H9 (cell line): ENCODE measurements at regions not wholly inside any gene's neighbourhood (a gene's known extent, or its start where the extent isn't known, plus 50 kb on each side); places are given as distances from the start of the nearest gene placed in this dataset.

Experiments used
- DNase-seq: peaks from one replicate; pipeline ENCODE4 v3.0.0-alpha.2; 2017
- H2AFZ ChIP-seq: one replicate; pipeline ENCODE4 v1.6.1; 2013; ENCODE audit warnings: mild to moderate bottlenecking, low read length, control low read depth, moderate library complexity
- H2AK5ac ChIP-seq: 2 replicates; pipeline ENCODE4 v1.6.1; 2013; ENCODE audit warnings: low read length, control low read depth, mixed read lengths; ENCODE audit not compliant: insufficient read length
- H2BK120ac ChIP-seq: one replicate; pipeline ENCODE4 v1.6.1; 2013; ENCODE audit warnings: low read depth, mild to moderate bottlenecking, low read length, control low read depth, inconsistent platforms; ENCODE audit not compliant: poor library complexity, severe bottlenecking
- H2BK12ac ChIP-seq: 2 replicates; pipeline ENCODE4 v1.6.1; 2013; ENCODE audit warnings: low read length, control low read depth, mixed read lengths, low read depth; ENCODE audit not compliant: insufficient read length
- H2BK15ac ChIP-seq: 2 replicates; pipeline ENCODE4 v1.6.1; 2013; ENCODE audit warnings: low read depth, low read length, control low read depth
- H2BK20ac ChIP-seq: one replicate; pipeline ENCODE4 v1.6.1; 2013; ENCODE audit warnings: low read depth, mild to moderate bottlenecking, low read length, control low read depth, inconsistent platforms; ENCODE audit not compliant: poor library complexity, severe bottlenecking
- H2BK5ac ChIP-seq: 2 replicates; pipeline ENCODE4 v1.6.1; 2013; ENCODE audit warnings: low read length, control low read depth, mixed read lengths; ENCODE audit not compliant: insufficient read length
- H3K14ac ChIP-seq: 2 replicates; pipeline ENCODE4 v1.6.1; 2013; ENCODE audit warnings: low read length, control low read depth; ENCODE audit not compliant: insufficient read depth
- H3K18ac ChIP-seq: 2 replicates; pipeline ENCODE4 v1.6.1; 2013; ENCODE audit warnings: low read depth, mild to moderate bottlenecking, mixed read lengths, low read length, control low read depth; ENCODE audit not compliant: insufficient read length
- H3K23ac ChIP-seq: 2 replicates; pipeline ENCODE4 v1.6.1; 2013; ENCODE audit warnings: low read length, control low read depth, mixed read lengths, low read depth; ENCODE audit not compliant: insufficient read length
- H3K23me2 ChIP-seq: 2 replicates; pipeline ENCODE4 v1.6.1; 2013; ENCODE audit warnings: low read depth, mild to moderate bottlenecking, mixed read lengths, low read length, control low read depth; ENCODE audit not compliant: insufficient read length, poor library complexity, severe bottlenecking
- H3K27ac ChIP-seq: 2 replicates; pipeline ENCODE4 v1.5.1; 2013; ENCODE audit warnings: low read length, control low read depth, mixed read lengths, low read depth; ENCODE audit not compliant: insufficient read length
- H3K27me3 ChIP-seq: 2 replicates; pipeline ENCODE4 v1.6.1; 2013; ENCODE audit warnings: low read length, control low read depth, inconsistent platforms; ENCODE audit not compliant: insufficient read depth
- H3K4ac ChIP-seq: 2 replicates; pipeline ENCODE4 v1.6.1; 2013; ENCODE audit warnings: low read depth, mild to moderate bottlenecking, control low read depth, inconsistent platforms, low read length, moderate library complexity
- H3K4me1 ChIP-seq: 2 replicates; pipeline ENCODE4 v1.6.1; 2013; ENCODE audit warnings: low read length, control low read depth, inconsistent platforms; ENCODE audit not compliant: insufficient read depth
- H3K4me2 ChIP-seq: 2 replicates; pipeline ENCODE4 v1.6.1; 2013; ENCODE audit warnings: low read length, control low read depth, mixed read lengths; ENCODE audit not compliant: insufficient read length, insufficient read depth
- H3K56ac ChIP-seq: 2 replicates; pipeline ENCODE4 v1.6.1; 2013; ENCODE audit warnings: low read depth, mild to moderate bottlenecking, mixed read lengths, low read length, control low read depth; ENCODE audit not compliant: insufficient read length
- H3K79me1 ChIP-seq: 2 replicates; pipeline ENCODE4 v1.6.1; 2013; ENCODE audit warnings: low read depth, mild to moderate bottlenecking, moderate library complexity, low read length, control low read depth, inconsistent platforms; ENCODE audit not compliant: insufficient read depth, poor library complexity, severe bottlenecking
- H3K79me2 ChIP-seq: 2 replicates; pipeline ENCODE4 v1.6.1; 2013; ENCODE audit warnings: low read length, control low read depth, inconsistent platforms; ENCODE audit not compliant: insufficient read depth
- H3K9ac ChIP-seq: 2 replicates; pipeline ENCODE4 v1.6.1; 2013; ENCODE audit warnings: low read length, control low read depth, mixed read lengths; ENCODE audit not compliant: insufficient read length; ENCODE audit errors: extremely low read depth
- H3K9me3 ChIP-seq: one replicate; pipeline ENCODE4 v1.6.1; 2013; ENCODE audit warnings: low read depth, low read length, inconsistent platforms; ENCODE audit not compliant: control insufficient read depth
- H3T11ph ChIP-seq: one replicate; pipeline ENCODE4 v1.6.1; 2013; ENCODE audit warnings: mild to moderate bottlenecking, low read length, control low read depth, inconsistent platforms
- H4K20me1 ChIP-seq: one replicate; pipeline ENCODE4 v1.6.1; 2013; ENCODE audit not compliant: control insufficient read depth, insufficient read length, insufficient read depth
- H4K5ac ChIP-seq: 2 replicates; pipeline ENCODE4 v1.6.1; 2013; ENCODE audit warnings: low read depth, mild to moderate bottlenecking, mixed read lengths, low read length, control low read depth; ENCODE audit not compliant: insufficient read length
- H4K8ac ChIP-seq: replicated peaks from 2 replicates; pipeline ENCODE4 v1.6.1; 2013; ENCODE audit warnings: low read length, control low read depth, mixed read lengths, low read depth; ENCODE audit not compliant: insufficient read length
- H4K91ac ChIP-seq: 2 replicates; pipeline ENCODE4 v1.6.1; 2013; ENCODE audit warnings: low read depth, mild to moderate bottlenecking, moderate library complexity, mixed read lengths, low read length, control low read depth; ENCODE audit not compliant: insufficient read length
- H3K27ac Mint-ChIP-seq, 3 experiments: 2 replicates in 2 of 3; 3 replicates in 1 of 3; pipeline ENCODE4 v1.8.0; 2020 to 2021; ENCODE audit warnings: mixed read lengths in 3 of 3, mild to moderate bottlenecking in 1 of 3, moderate library complexity in 1 of 3
- H3K27me3 Mint-ChIP-seq: 2 replicates; pipeline ENCODE4 v1.8.0; 2021; ENCODE audit warnings: low read depth, mild to moderate bottlenecking, moderate library complexity, mixed read lengths
- H3K36me3 Mint-ChIP-seq, 3 experiments: 2 replicates in 2 of 3; 3 replicates in 1 of 3; pipeline ENCODE4 v1.8.0; 2020 to 2021; ENCODE audit warnings: low read depth in 3 of 3, mixed read lengths in 3 of 3; ENCODE audit not compliant: insufficient read depth in 1 of 3
- H3K4me1 Mint-ChIP-seq, 2 experiments: 2 replicates each; pipeline ENCODE4 v1.8.0; 2020; ENCODE audit warnings: mixed read lengths in 2 of 2
- H3K4me3 Mint-ChIP-seq, 2 experiments: 2 replicates in 1 of 2; 3 replicates in 1 of 2; pipeline ENCODE4 v1.8.0; 2020 to 2021; ENCODE audit warnings: mild to moderate bottlenecking in 2 of 2, mixed read lengths in 2 of 2, moderate library complexity in 1 of 2
- H3K9me3 Mint-ChIP-seq, 2 experiments: 2 replicates in 1 of 2; 3 replicates in 1 of 2; pipeline ENCODE4 v1.8.0; 2020; ENCODE audit warnings: mild to moderate bottlenecking in 2 of 2, mixed read lengths in 2 of 2, moderate library complexity in 1 of 2
- CTCF ChIP-seq: fragments of 200-600 bp; sonication (generic); conservative IDR thresholded peaks from 3 replicates; pipeline ENCODE4 v1.8.0; 2021; ENCODE audit warnings: antibody characterized with exemption, mild to moderate bottlenecking
- WGBS: extraction: QIAGEN DNeasy Blood & Tissue Kit; methylation state at CpG from one replicate; pipeline ENCODE4 v1.1.7; 2013; ENCODE audit warnings: missing lambda C conversion rate, low lambda C conversion rate, mixed read lengths; ENCODE audit not compliant: insufficient read length; ENCODE audit errors: extremely low coverage; 5-methylcytosine and 5-hydroxymethylcytosine counted together

GRCh38 chr3:5485427-5485826 lies 297.9 kb downstream of the EDEM1 start:
- no peaks in the 10 kb centered on the region for H3K36me3 Mint-ChIP-seq
- Histone ChIP-seq H2AK5ac (no peak overlapping the region), H2AFZ (no peak overlapping the region), H3K9me3 (no peaks in the 10 kb centered on the region), H2BK15ac (no peak overlapping the region), H2BK5ac (no peak overlapping the region), H3K56ac (no peak overlapping the region), H4K20me1 (no peaks in the 10 kb centered on the region), H4K8ac (no peak overlapping the region), H3K23ac (no peak overlapping the region), H3K9ac (no peak overlapping the region), H3K79me2 (no peaks in the 10 kb centered on the region), H3K18ac (no peak overlapping the region), H4K91ac (no peak overlapping the region), H3T11ph (no peak overlapping the region), H3K23me2 (no peaks in the 10 kb centered on the region), H3K14ac (no peak overlapping the region), H3K79me1 (no peaks in the 10 kb centered on the region), H3K4me2 (no peak overlapping the region), H3K4me1 (no peaks in the 10 kb centered on the region), H3K27me3 (no peaks in the 10 kb centered on the region), H3K4ac (no peak overlapping the region), H3K27ac (no peak overlapping the region), H2BK20ac (no peak overlapping the region), H4K5ac (no peak overlapping the region), H2BK120ac (no peak overlapping the region), H2BK12ac (no peak overlapping the region)
- H3K9me3 Mint-ChIP-seq: no peaks in the 10 kb centered on the region
- no peak overlapping the region for H3K4me3 Mint-ChIP-seq
- no peak for TF ChIP-seq CTCF
- H3K4me1 Mint-ChIP-seq: no peaks in the 10 kb centered on the region
- no peak for DNase-seq
- no CpG with 5 or more reads among the region's 5 CpGs for WGBS
- H3K27me3 Mint-ChIP-seq: no peaks in the 10 kb centered on the region; the same call in 1 of the 2 replicates
- no peak overlapping the region for H3K27ac Mint-ChIP-seq
